Body of pancreas (tissue), 4 donors: ENCODE measurements at regions not wholly inside any gene's neighbourhood (a gene's known extent, or its start where the extent isn't known, plus 50 kb on each side); places are given as distances from the start of the nearest gene placed in this dataset.

Experiments used
- CTCF ChIP-seq, 7 experiments: fragments of 450-650 bp in 4 of 7; fragments of 200-600 bp in 3 of 7; sonication (generic) in 3 of 7; IDR thresholded peaks; one replicate each; pipeline ENCODE4 v1.5.1; 2016 to 2019; ENCODE audit warnings: antibody characterized with exemption in 7 of 7
- POLR2A ChIP-seq, 3 donors: fragments of 450-650 bp; IDR thresholded peaks; one replicate each; pipeline ENCODE4 v1.6.1; 2016; ENCODE audit warnings: antibody characterized with exemption in 3 of 3, mild to moderate bottlenecking in 2 of 3

GRCh38 chr12:126512916-126513913 lies 1448.0 kb downstream of the AACS start:
- no peak for TF ChIP-seq CTCF (IDR thresholded peaks at IDR 0.05)
- TF ChIP-seq POLR2A (IDR thresholded peaks at IDR 0.05): no peak
